Activated T-cell treated with anti-CD3 and anti-CD28 coated beads, Interleukin-2, amount 50 U/mL, for 4 hours (primary cell): ENCODE measurements at regions not wholly inside any gene's neighbourhood (a gene's known extent, or its start where the extent isn't known, plus 50 kb on each side); places are given as distances from the start of the nearest gene placed in this dataset.
"Not testable (repeated sequence)": the region's sequence is repeated elsewhere in the genome, so short reads cannot be mapped to it uniquely, and the experiment has no call there.

Experiments used
- ATAC-seq, 2 donors: fragments of 200-7000 bp; cut with Tn5 transposase; one replicate each; pipeline ENCODE4 v1.10.0; 2021
- DNase-seq: peaks from one replicate; pipeline ENCODE4 v3.0.0-alpha.2; 2020
- H3K27me3 Mint-ChIP-seq: one replicate; pipeline ENCODE4 v1.8.0; 2021; ENCODE audit warnings: low read depth, mixed read lengths
- H3K36me3 Mint-ChIP-seq: one replicate; pipeline ENCODE4 v1.8.0; 2022; ENCODE audit warnings: mixed read lengths; ENCODE audit not compliant: insufficient read depth
- H3K4me1 Mint-ChIP-seq: one replicate; pipeline ENCODE4 v1.8.0; 2021; ENCODE audit warnings: low read depth, mixed read lengths
- H3K4me3 Mint-ChIP-seq: one replicate; pipeline ENCODE4 v1.8.0; 2021; ENCODE audit warnings: mild to moderate bottlenecking, moderate library complexity, mixed read lengths
- H3K9me3 Mint-ChIP-seq: one replicate; pipeline ENCODE4 v1.8.0; 2021; ENCODE audit warnings: mixed read lengths

DNA sequence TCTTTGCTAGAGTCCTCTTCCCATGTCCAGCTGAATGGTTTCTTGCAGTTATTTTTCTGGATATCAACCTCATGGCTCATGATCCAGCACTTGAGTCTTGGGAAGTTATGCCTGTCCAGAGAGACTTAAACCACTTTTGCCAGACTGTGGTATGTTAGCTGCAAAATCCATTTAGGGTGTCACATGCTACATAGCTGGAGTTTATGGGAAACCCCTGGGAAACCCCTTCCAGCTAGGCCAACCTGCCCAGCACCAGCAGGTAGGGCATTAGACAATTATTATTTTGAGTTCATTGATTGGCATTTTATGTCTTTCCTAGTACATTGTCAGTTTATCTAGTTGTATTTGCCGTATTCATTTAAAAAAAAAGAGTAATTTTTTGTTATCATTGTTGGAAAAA, 797.8 kb downstream of the EFNB2 start:
- H3K4me3 Mint-ChIP-seq: no peak overlapping the region
- ATAC-seq (no peak), DNase-seq (no peak)
- H3K4me1 Mint-ChIP-seq: no peaks in the 10 kb centered on the region
- no peaks in the 10 kb centered on the region for H3K9me3 Mint-ChIP-seq
- H3K36me3 Mint-ChIP-seq: no peaks in the 10 kb centered on the region
- H3K27me3 Mint-ChIP-seq: no peaks in the 10 kb centered on the region

DNA sequence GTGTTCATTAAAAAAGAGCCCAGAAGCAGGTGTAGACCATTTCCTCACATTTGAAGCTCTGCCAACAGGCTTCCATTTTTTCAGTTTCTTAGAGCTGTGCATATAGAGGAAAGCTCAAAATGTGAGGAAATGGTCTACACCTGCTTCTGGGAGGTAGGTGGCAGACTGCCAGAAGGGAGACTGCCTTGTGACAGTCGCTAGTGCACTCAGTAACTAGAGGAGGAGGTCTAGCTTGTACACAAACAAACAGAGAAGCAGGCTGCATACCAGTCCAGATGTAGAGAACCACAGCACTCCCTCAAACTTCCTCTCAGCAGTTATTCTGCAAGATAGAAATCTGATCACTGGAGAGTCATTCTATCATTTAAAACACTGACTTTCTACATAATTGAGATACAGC, 800.2 kb downstream of the EFNB2 start:
- no peak for ATAC-seq
- no peaks in the 10 kb centered on the region for H3K9me3 Mint-ChIP-seq
- DNase-seq: no peak
- no peaks in the 10 kb centered on the region for H3K36me3 Mint-ChIP-seq
- H3K4me1 Mint-ChIP-seq: no peaks in the 10 kb centered on the region
- H3K4me3 Mint-ChIP-seq: no peak overlapping the region
- H3K27me3 Mint-ChIP-seq: no peaks in the 10 kb centered on the region

DNA sequence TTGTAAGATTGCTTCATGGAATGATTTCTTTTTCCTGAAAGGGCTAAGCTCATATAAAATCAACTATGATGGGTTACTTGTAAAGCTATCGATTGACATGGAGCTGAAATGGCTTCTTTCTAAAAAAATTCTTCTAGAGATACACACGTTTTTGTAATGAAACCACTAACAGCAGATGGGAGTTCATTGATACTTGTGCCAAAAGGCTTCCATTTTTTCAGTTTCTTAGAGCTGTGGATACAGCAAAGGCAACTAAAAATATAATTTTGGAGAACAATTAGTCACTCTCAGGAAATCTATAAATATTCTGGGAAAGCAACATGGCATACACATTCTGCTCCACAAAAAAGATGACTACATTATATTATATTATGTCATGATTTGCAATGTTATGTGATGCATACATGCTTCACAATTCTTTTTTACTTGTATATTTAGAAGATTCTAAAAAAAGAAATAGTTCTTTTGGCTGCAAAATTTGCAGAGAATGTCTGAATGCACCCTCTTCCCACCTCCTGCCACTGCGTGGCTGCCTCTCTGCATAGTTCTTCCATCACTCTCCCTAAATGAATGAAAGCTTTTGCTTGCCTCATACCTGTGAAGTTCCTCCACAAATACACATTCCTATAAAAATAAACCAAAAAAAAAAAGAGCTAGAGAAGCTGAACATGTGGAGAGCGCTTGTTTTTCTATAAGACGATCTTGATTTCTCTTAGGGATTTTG, 802.5 kb downstream of the EFNB2 start:
- H3K4me1 Mint-ChIP-seq: no peaks in the 10 kb centered on the region
- no peaks in the 10 kb centered on the region for H3K27me3 Mint-ChIP-seq
- no peak for ATAC-seq
- no peak for DNase-seq
- no peaks in the 10 kb centered on the region for H3K9me3 Mint-ChIP-seq
- H3K4me3 Mint-ChIP-seq: no peak overlapping the region
- no peaks in the 10 kb centered on the region for H3K36me3 Mint-ChIP-seq

DNA sequence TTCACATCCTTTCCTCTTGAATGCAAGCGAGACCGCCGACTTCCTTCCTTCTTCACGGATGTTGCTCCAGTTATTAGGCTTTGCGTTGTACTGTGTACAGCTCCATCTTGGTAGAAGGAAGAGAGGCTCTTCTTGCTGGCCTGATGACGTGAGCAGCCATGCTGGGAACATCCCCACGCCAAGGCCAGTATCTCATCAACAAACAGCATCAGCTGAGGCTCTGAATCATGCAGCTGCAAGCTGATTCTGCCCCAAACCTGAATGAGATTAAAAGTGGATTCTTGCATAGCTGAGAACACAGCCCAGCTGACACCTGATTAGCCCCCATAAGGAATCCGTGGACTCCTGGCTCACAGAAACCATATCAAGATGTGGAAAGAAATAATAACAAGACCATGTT, 809.6 kb downstream of the EFNB2 start:
- ATAC-seq (no peak), DNase-seq (no peak)
- Mint-ChIP-seq H3K4me1 (no peaks in the 10 kb centered on the region), H3K9me3 (no peaks in the 10 kb centered on the region), H3K36me3 (no peaks in the 10 kb centered on the region), H3K27me3 (no peaks in the 10 kb centered on the region), H3K4me3 (no peak overlapping the region)

DNA sequence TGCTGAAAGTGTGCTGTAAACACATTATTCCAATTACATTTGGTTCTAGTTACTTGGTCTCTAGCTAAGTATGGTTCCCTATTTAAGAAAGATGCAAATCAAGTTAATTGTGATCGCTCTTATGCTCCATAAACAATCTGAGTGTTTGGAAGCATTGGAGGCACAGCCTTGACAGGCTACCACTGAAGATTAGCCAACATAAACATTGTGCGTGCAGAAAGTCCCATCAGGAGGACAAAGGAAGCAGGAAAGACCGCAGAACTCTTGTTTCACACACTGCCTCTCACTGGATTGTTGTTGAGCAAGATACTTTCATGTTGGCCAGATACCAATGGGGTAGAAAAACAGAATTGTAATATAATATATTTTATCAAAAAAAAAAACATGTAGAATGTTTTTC, 814.4 kb downstream of the EFNB2 start:
- H3K4me3 Mint-ChIP-seq: no peak overlapping the region
- no peaks in the 10 kb centered on the region for H3K36me3 Mint-ChIP-seq
- DNase-seq (no peak), ATAC-seq (no peak)
- H3K4me1 Mint-ChIP-seq: no peaks in the 10 kb centered on the region
- no peaks in the 10 kb centered on the region for H3K27me3 Mint-ChIP-seq
- H3K9me3 Mint-ChIP-seq: no peaks in the 10 kb centered on the region

DNA sequence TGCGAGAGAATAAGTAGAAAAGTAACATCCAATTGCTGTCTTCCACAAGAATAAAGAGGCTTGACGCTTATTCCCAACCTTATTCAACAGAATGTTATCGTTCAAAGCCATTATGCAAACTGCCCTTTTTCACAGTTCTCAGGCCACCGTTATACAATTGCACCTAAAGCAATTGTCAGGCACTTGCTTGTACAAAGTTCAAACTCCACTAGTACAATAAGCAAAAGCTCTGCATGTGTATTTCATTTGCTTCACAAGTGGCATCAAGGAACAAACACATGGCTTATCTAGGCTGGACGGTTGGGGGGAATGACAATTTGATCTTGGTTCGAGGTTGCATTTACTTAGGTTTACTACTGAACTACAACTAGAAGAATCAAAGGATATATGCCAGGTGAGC, 815.6 kb downstream of the EFNB2 start:
- Mint-ChIP-seq H3K4me1 (no peaks in the 10 kb centered on the region), H3K27me3 (no peaks in the 10 kb centered on the region), H3K4me3 (no peak overlapping the region), H3K9me3 (no peaks in the 10 kb centered on the region), H3K36me3 (no peaks in the 10 kb centered on the region)
- DNase-seq (no peak), ATAC-seq (no peak)

DNA sequence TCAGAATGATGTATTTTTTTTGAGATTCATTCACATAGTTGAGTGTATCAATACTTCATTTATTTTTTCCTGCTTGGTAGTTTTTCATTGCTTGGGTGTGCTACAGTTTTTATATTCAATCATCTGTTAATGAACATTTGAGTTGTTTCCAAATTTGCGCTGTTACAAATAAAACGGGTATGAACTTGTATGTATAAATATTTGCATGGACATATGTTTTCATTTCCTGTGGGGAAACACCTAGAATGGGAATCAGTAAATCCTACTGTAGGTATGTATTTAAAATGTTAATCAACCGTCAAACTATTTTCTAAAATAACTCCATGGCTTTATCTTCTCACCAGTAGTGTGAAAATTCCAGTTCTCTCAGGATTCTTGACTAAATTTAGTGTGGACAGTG, 826.3 kb downstream of the EFNB2 start:
- Mint-ChIP-seq H3K27me3 (peaks cover 2% of the 10 kb centered on the region), H3K36me3 (no peaks in the 10 kb centered on the region), H3K4me1 (no peaks in the 10 kb centered on the region), H3K4me3 (no peak overlapping the region), H3K9me3 (peaks cover 3% of the 10 kb centered on the region)
- ATAC-seq (no peak), DNase-seq (no peak)

DNA sequence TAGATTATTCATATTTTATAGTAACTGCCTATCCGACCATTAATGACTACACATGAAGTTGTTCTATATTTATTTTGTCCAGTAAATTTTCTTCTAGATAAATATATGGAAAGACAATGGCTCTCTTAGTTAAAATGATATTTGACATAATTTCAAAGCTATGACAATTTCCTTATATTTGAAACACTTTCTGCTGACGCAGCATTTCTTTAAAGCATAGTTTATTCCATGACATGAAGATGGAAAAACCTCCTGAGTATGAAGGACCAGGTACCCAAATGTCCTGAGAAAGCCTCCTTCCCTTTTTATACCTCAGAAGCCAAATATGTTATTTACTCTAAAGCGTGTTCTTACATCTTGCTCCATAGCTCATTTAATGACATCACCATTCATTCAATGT, 831.6 kb downstream of the EFNB2 start:
- Mint-ChIP-seq H3K4me3 (no peak overlapping the region), H3K36me3 (no peaks in the 10 kb centered on the region), H3K9me3 (peaks cover 9% of the 10 kb centered on the region), H3K4me1 (no peaks in the 10 kb centered on the region), H3K27me3 (peaks cover 2% of the 10 kb centered on the region)
- DNase-seq (no peak), ATAC-seq (no peak)

DNA sequence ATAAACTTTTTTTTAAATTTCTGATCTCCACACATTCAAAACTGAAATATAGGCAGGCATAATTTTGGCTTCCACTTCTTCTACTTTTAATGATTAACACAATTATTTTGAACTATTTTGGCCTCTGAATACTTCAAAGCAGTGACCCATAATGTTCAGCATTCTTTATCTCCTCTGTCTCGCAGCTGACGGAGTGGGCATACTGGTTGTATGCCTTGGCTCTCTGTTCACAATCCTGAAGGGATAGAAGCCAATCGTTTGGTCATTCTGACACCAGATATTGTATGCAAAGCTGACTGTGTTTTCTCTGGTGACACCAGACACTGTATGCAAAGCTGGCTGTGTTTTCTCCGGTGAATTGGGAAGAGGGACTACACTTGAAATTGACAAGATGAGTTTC, 833.0 kb downstream of the EFNB2 start:
- DNase-seq: no peak
- Mint-ChIP-seq H3K27me3 (peaks cover 2% of the 10 kb centered on the region), H3K4me3 (no peak overlapping the region), H3K4me1 (no peaks in the 10 kb centered on the region), H3K36me3 (no peaks in the 10 kb centered on the region), H3K9me3 (peaks cover 9% of the 10 kb centered on the region)
- no peak for ATAC-seq

DNA sequence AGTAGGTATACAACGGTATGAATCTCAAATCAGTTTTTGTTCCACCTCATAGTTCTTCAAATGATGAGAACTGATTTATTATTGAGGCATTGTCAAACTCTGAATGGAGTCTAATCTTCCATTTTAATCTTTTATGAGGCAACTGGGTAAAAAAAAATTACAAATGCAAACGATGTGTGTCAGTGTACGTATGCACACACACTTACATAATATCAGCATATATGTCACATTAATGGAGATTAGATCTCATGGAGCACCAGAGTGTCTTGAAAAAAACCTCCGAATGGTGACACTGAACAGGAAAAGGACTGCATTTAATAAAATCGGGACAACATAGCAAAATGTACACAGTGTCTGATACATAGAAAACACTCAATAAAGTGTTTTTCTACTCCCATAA, 842.7 kb downstream of the EFNB2 start:
- DNase-seq (no peak), ATAC-seq (no peak)
- Mint-ChIP-seq H3K36me3 (no peaks in the 10 kb centered on the region), H3K4me1 (no peaks in the 10 kb centered on the region), H3K27me3 (no peaks in the 10 kb centered on the region), H3K4me3 (no peak overlapping the region), H3K9me3 (peaks cover 3% of the 10 kb centered on the region)

DNA sequence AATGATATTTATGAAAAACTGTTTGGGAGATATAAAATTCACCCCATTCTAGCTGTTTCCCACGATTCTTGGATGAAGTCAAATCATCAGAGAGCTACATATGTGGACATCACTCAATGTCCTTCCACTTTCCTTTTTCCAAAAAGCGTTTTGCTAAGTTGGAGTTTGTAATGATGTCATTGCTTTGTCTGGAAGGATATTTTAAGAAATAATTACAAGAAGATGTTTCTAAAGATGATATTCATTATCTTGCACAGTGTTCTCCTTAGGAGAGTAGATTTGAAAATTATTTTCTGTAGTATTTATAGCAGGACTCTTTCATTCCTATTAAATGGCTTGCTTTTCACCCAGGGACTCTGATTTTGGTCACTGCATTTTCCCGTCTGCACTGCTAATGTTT, 851.2 kb downstream of the EFNB2 start:
- Mint-ChIP-seq H3K36me3 (no peaks in the 10 kb centered on the region), H3K4me3 (no peak overlapping the region), H3K4me1 (no peaks in the 10 kb centered on the region), H3K27me3 (no peaks in the 10 kb centered on the region), H3K9me3 (no peaks in the 10 kb centered on the region)
- ATAC-seq (no peak), DNase-seq (no peak)

DNA sequence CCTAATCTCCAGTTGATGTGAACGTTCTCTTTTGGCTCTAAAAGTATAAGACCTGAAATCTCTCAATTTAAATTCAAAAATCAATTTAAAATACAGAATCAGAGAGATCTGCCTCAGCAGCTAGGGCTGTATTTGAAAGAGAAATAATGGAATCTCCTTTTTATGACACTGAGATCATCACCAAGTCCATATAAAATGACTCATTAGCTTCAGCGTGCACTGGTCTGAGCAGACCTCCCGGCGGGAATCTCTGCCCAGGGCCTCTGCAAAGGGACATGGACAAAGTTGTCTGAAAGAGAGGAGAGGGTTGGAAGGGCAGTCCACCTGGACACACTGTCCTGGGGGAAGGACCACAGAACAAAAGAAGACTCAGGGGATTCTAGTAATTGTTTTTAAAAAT, 855.6 kb downstream of the EFNB2 start:
- ATAC-seq (no peak), DNase-seq (no peak)
- H3K9me3 Mint-ChIP-seq: no peaks in the 10 kb centered on the region
- no peak overlapping the region for H3K4me3 Mint-ChIP-seq
- H3K27me3 Mint-ChIP-seq: no peaks in the 10 kb centered on the region
- H3K4me1 Mint-ChIP-seq: no peaks in the 10 kb centered on the region
- H3K36me3 Mint-ChIP-seq: no peaks in the 10 kb centered on the region

DNA sequence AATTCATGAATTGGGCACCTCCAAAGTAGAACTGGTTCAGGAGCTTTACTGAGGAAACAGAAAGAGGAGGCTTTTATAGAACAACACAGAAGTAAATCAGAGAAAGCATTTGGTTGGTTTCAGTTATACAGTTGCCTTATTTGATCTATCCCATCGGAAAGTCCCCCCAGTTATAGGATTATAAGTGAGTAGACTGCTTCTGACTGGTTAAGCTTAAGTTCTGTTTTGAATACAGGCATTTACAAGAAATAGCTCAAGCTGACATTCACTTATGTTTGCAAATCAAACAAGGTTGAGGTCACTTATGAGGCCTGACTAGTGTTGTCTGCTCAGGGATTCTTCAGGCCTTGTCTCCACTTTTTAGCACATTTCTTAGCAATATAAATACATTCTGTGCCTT, 857.4 kb downstream of the EFNB2 start:
- no peak overlapping the region for H3K4me3 Mint-ChIP-seq
- no peaks in the 10 kb centered on the region for H3K4me1 Mint-ChIP-seq

DNA sequence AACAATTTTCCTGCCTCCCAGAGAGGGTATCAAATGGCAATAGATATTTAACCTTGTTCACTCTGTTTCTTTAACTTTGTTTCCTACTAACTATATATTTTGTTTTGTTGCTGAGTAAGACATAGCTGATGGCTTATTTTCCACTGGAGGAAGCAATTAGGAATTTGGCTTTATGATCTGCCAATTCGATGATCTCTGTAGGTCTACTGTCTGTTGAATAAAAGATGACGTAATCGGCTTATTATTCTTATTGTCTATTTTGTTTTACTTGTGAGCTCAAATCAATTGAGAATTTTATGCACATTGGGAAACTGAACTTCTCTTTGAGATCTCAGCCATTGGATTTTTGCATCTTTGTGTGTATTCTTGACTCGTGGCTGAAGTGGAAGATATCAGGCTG, 862.6 kb downstream of the EFNB2 start:
- DNase-seq (no peak), ATAC-seq (no peak)
- Mint-ChIP-seq H3K4me3 (no peak overlapping the region), H3K9me3 (peaks cover 7% of the 10 kb centered on the region), H3K27me3 (no peaks in the 10 kb centered on the region), H3K4me1 (no peaks in the 10 kb centered on the region), H3K36me3 (no peaks in the 10 kb centered on the region)

More for the DNA sequence above, 857.4 kb downstream of the EFNB2 start:
- Mint-ChIP-seq H3K36me3 (no peaks in the 10 kb centered on the region), H3K27me3 (no peaks in the 10 kb centered on the region), H3K9me3 (no peaks in the 10 kb centered on the region)
- ATAC-seq: no peak
- DNase-seq: no peak

DNA sequence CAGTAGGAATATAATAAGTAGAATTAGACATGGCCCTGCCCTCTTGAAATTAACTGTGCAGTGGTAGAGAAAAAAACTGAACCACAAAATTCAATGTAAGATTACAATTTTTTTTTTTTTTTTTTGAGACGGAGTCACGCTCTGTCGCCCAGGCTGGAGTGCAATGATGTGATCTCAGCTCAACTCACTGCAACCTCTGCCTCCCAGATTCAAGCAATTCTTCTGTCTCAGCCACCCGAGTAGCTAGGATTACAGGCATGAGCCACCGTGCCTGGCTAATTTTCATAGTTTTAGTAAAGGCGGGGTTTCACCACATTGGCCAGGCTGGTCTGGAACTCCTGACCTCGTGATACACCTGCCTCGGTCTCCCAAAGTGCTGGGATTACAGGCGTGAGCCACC, 864.3 kb downstream of the EFNB2 start:
- H3K36me3 Mint-ChIP-seq, H3K4me3 Mint-ChIP-seq, ATAC-seq, H3K9me3 Mint-ChIP-seq, H3K27me3 Mint-ChIP-seq, H3K4me1 Mint-ChIP-seq, DNase-seq: not testable (repeated sequence)
